ENCODE measurements at regions not wholly inside any gene's neighbourhood (a gene's known extent, or its start where the extent isn't known, plus 50 kb on each side); places are given as distances from the start of the nearest gene placed in this dataset.

GRCh38 chr10:35728341-35728740 lies 86.2 kb upstream of the FZD8 start:
- no peaks in the 10 kb centered on the region for H3K36me3 Mint-ChIP-seq (ENCODE audit: low read depth, unreplicated experiment)
- DNase-seq (ENCODE audit: low spot score) = no peak
- H3K4me1 Mint-ChIP-seq (ENCODE audit: unreplicated experiment) = no peaks in the 10 kb centered on the region
- H3K9me3 Mint-ChIP-seq (ENCODE audit: unreplicated experiment) = no peaks in the 10 kb centered on the region
- H3K4me3 Mint-ChIP-seq (ENCODE audit: unreplicated experiment) = no peak overlapping the region
- no peak overlapping the region for H3K27ac Mint-ChIP-seq (ENCODE audit: unreplicated experiment)
- H3K27me3 Mint-ChIP-seq (ENCODE audit: unreplicated experiment) = peaks cover 4% of the 10 kb centered on the region
- no peak for TF ChIP-seq CTCF (IDR thresholded peaks at IDR 0.05; ENCODE audit: unreplicated experiment)

DNA sequence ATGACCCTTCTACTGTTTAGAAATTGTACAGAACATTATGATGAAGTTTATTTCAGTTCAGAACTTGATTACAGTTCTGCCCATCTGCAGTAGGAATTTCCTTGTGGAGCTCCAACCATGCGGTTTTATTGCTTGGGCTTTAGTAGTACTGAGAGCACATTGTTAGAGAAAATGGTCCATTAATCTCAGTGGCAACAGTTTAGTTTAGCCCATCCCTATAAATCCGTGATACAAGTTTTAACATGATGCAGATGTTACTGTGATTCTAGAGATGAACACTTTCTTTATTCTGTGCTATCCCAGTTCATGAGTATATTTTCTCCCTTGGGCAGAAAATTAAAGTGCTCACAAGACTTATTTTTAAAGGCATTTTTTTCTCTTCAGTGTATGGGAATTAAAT lies 84.8 kb upstream of the FZD8 start:
- H3K9me3 Mint-ChIP-seq (ENCODE audit: unreplicated experiment) = no peaks in the 10 kb centered on the region
- H3K27me3 Mint-ChIP-seq (ENCODE audit: unreplicated experiment) = peaks cover 6% of the 10 kb centered on the region
- DNase-seq (ENCODE audit: low spot score) = no peak
- TF ChIP-seq CTCF (IDR thresholded peaks at IDR 0.05; ENCODE audit: unreplicated experiment) = no peak
- H3K36me3 Mint-ChIP-seq (ENCODE audit: low read depth, unreplicated experiment) = no peaks in the 10 kb centered on the region
- H3K4me1 Mint-ChIP-seq (ENCODE audit: unreplicated experiment) = no peaks in the 10 kb centered on the region
- no peak overlapping the region for H3K4me3 Mint-ChIP-seq (ENCODE audit: unreplicated experiment)
- no peak overlapping the region for H3K27ac Mint-ChIP-seq (ENCODE audit: unreplicated experiment)

DNA sequence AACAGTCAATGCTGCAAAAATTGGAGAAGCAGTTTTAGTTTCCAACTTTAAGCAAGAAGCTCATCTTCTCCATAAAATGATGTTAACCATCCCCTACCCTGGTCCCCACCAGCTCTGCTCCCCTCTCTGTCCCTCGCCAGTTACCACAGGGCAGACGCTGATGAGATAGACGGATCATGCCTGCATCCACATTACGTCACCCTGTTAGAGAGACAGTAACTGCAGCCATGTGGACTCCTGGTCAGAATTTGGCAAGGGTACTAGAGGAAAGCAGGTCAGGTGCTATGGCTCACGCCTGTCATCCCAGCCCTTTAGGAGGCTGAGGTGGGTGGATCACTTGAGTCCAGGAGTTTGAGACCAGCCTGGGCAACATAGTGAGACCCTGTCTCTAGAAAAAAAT lies 81.9 kb upstream of the FZD8 start:
- no peaks in the 10 kb centered on the region for H3K9me3 Mint-ChIP-seq (ENCODE audit: unreplicated experiment)
- no peak for DNase-seq (ENCODE audit: low spot score)
- H3K4me1 Mint-ChIP-seq (ENCODE audit: unreplicated experiment) = no peaks in the 10 kb centered on the region
- H3K4me3 Mint-ChIP-seq (ENCODE audit: unreplicated experiment) = no peak overlapping the region
- no peak for TF ChIP-seq CTCF (IDR thresholded peaks at IDR 0.05; ENCODE audit: unreplicated experiment)
- no peaks in the 10 kb centered on the region for H3K36me3 Mint-ChIP-seq (ENCODE audit: low read depth, unreplicated experiment)
- peaks cover 6% of the 10 kb centered on the region for H3K27me3 Mint-ChIP-seq (ENCODE audit: unreplicated experiment)
- H3K27ac Mint-ChIP-seq (ENCODE audit: unreplicated experiment) = no peak overlapping the region

GRCh38 chr10:35723059-35723458 lies 81.0 kb upstream of the FZD8 start:
- peaks cover 9% of the 10 kb centered on the region for H3K27me3 Mint-ChIP-seq (ENCODE audit: unreplicated experiment)
- no peaks in the 10 kb centered on the region for H3K4me1 Mint-ChIP-seq (ENCODE audit: unreplicated experiment)
- H3K36me3 Mint-ChIP-seq (ENCODE audit: low read depth, unreplicated experiment) = no peaks in the 10 kb centered on the region
- H3K4me3 Mint-ChIP-seq (ENCODE audit: unreplicated experiment) = no peak overlapping the region
- no peak for TF ChIP-seq CTCF (IDR thresholded peaks at IDR 0.05; ENCODE audit: unreplicated experiment)
- no peak overlapping the region for H3K27ac Mint-ChIP-seq (ENCODE audit: unreplicated experiment)
- no peak for DNase-seq (ENCODE audit: low spot score)
- H3K9me3 Mint-ChIP-seq (ENCODE audit: unreplicated experiment) = no peaks in the 10 kb centered on the region

- Mint-ChIP-seq H3K36me3 (ENCODE audit: low read depth, unreplicated experiment) (no peaks in the 10 kb centered on the region), H3K9me3 (ENCODE audit: unreplicated experiment) (no peaks in the 10 kb centered on the region), H3K4me3 (ENCODE audit: unreplicated experiment) (no peak overlapping the region)
Observed at GRCh38 chr10:35722636-35723035, 80.5 kb upstream of the FZD8 start.

More at GRCh38 chr10:35722636-35723035, 80.5 kb upstream of the FZD8 start:
- Mint-ChIP-seq H3K4me1 (ENCODE audit: unreplicated experiment) (no peaks in the 10 kb centered on the region), H3K27ac (ENCODE audit: unreplicated experiment) (no peak overlapping the region), H3K27me3 (ENCODE audit: unreplicated experiment) (peaks cover 9% of the 10 kb centered on the region)
- DNase-seq (ENCODE audit: low spot score) = no peak
- no peak for TF ChIP-seq CTCF (IDR thresholded peaks at IDR 0.05; ENCODE audit: unreplicated experiment)

All from endothelial cell (in vitro differentiated cells).